ENCODE measurements at regions not wholly inside any gene's neighbourhood (a gene's known extent, or its start where the extent isn't known, plus 50 kb on each side); places are given as distances from the start of the nearest gene placed in this dataset. TPM values are rescaled to one million over a fixed set of nuclear protein-coding genes. Genes with fewer than 3 reads are reported as not detected.

GRCh38 chr2:123953846-123954245 lies 71.2 kb upstream of the CNTNAP5 start:
- DNase-seq = no peak
- H3K36me3 ChIP-seq (ENCODE audit: control insufficient read depth, insufficient read depth, low read length) = no peaks in the 10 kb centered on the region
- no peak overlapping the region for H3K23ac ChIP-seq (ENCODE audit: low read length)
- H3K4ac ChIP-seq (ENCODE audit: low read depth, low read length) = no peak overlapping the region
- no peak overlapping the region for H3K27ac ChIP-seq (ENCODE audit: low read depth, low read length)
- H3K79me2 ChIP-seq (ENCODE audit: control insufficient read depth, insufficient read depth, low read length) = no peaks in the 10 kb centered on the region
- H3K9ac ChIP-seq (ENCODE audit: low read length) = no peak overlapping the region
- no peaks in the 10 kb centered on the region for H3K27me3 ChIP-seq (ENCODE audit: insufficient read depth, low read length, poor library complexity)
- H4K8ac ChIP-seq (ENCODE audit: low read depth, low read length) = no peak overlapping the region
- H2BK5ac ChIP-seq (ENCODE audit: low read length) = no peak overlapping the region
- no peak overlapping the region for H3K4me3 ChIP-seq (ENCODE audit: low read length)
- no peak overlapping the region for H3K56ac ChIP-seq (ENCODE audit: low read length)
- H2BK120ac ChIP-seq (ENCODE audit: low read depth, low read length) = no peak overlapping the region
- H3K18ac ChIP-seq (ENCODE audit: low read length) = no peak overlapping the region
- H2BK15ac ChIP-seq (replicated peaks; ENCODE audit: low read depth) = no peak overlapping the region
- no peaks in the 10 kb centered on the region for H3K79me1 ChIP-seq (ENCODE audit: low read length)
- no peak overlapping the region for H4K5ac ChIP-seq (ENCODE audit: low read length)
- WGBS (ENCODE audit: extremely low coverage, insufficient coverage, low lambda C conversion rate) = no CpG with 5 or more reads among the region's 2 CpGs
- H2AK5ac ChIP-seq (ENCODE audit: low read length) = no peak overlapping the region
- no peak overlapping the region for H3K4me2 ChIP-seq (ENCODE audit: low read length)
- H3K4me1 ChIP-seq (ENCODE audit: control insufficient read depth, low read depth, low read length) = no peaks in the 10 kb centered on the region

GRCh38 chr2:123958011-123958410 lies 67.1 kb upstream of the CNTNAP5 start:
- no peaks in the 10 kb centered on the region for H3K27me3 ChIP-seq (ENCODE audit: insufficient read depth, low read length, poor library complexity)
- WGBS (ENCODE audit: extremely low coverage, insufficient coverage, low lambda C conversion rate) = no CpG with 5 or more reads among the region's 4 CpGs

DNA sequence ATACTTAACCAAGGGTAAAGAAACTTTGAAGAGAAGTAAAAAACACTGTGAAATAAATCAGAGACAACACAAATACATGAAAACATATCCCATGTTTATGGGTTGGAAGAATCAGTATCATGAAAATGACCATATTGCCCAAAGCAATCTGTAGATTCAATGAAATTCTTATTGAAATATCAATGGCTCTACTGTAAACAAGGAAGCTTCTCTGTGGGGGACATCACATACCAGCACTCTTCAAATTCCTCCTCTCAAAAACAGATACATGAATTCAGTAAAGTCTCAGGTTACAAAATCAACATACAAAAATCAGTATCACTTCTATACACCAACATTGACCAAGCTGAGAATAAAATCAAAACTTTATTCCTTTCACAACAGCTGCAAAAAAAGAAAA lies 63.5 kb upstream of the CNTNAP5 start:
- Histone ChIP-seq H3K27ac (ENCODE audit: low read depth, low read length) (no peak overlapping the region), H3K4me2 (ENCODE audit: low read length) (no peak overlapping the region)

More at GRCh38 chr2:123958011-123958410, 67.1 kb upstream of the CNTNAP5 start:
- H3K4me3 ChIP-seq (ENCODE audit: low read length) = no peak overlapping the region
- no peak overlapping the region for H3K23ac ChIP-seq (ENCODE audit: low read length)
- H3K4me2 ChIP-seq (ENCODE audit: low read length) = no peak overlapping the region
- H4K5ac ChIP-seq (ENCODE audit: low read length) = no peak overlapping the region
- H3K18ac ChIP-seq (ENCODE audit: low read length) = no peak overlapping the region
- no peaks in the 10 kb centered on the region for H3K79me2 ChIP-seq (ENCODE audit: control insufficient read depth, insufficient read depth, low read length)
- H3K27ac ChIP-seq (ENCODE audit: low read depth, low read length) = no peak overlapping the region
- H3K9ac ChIP-seq (ENCODE audit: low read length) = no peak overlapping the region
- no peaks in the 10 kb centered on the region for H3K4me1 ChIP-seq (ENCODE audit: control insufficient read depth, low read depth, low read length)
- H3K79me1 ChIP-seq (ENCODE audit: low read length) = no peaks in the 10 kb centered on the region
- H3K4ac ChIP-seq (ENCODE audit: low read depth, low read length) = no peak overlapping the region
- H2BK120ac ChIP-seq (ENCODE audit: low read depth, low read length) = no peak overlapping the region
- no peak overlapping the region for H2BK15ac ChIP-seq (replicated peaks; ENCODE audit: low read depth)
- H3K36me3 ChIP-seq (ENCODE audit: control insufficient read depth, insufficient read depth, low read length) = no peaks in the 10 kb centered on the region
- H2AK5ac ChIP-seq (ENCODE audit: low read length) = no peak overlapping the region
- H2BK5ac ChIP-seq (ENCODE audit: low read length) = no peak overlapping the region
- no peak overlapping the region for H4K8ac ChIP-seq (ENCODE audit: low read depth, low read length)
- H3K56ac ChIP-seq (ENCODE audit: low read length) = no peak overlapping the region
- DNase-seq = no peak

DNA sequence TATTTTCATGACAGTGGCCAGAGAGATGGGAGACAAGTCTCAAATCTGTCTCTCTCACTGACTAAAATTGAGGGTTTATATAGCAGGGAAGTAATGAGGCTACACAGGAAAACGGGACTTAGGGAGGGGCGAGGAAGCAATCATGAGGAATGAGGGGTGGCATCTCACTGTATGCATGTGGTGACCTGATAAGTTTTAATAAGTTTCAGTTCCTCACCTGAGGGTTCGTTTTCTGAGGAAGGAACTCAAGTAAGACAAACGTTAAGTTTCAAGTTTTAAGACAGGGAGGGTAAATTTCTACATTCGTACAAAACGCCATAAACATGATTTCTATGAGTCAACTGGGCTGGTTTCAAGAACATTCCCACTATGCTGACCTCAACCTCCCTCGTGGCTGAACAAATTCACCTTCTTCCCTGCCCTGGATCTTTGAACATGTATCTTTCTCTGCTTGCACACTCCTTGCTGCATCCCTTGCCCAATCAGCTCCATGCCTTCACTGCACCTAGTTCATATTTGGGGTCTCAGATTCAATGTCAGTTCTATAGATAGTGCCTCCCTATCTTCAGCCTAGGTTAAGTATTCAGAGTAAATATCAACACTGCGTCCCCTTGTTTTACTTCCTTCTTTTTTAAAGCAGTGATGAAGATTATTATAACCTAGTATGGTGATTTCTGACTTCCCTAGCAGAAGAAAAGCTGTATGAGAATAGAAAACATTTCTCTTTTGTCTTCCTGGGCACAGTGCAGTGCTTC lies 53.3 kb upstream of the CNTNAP5 start:
- Histone ChIP-seq H3K27me3 (ENCODE audit: insufficient read depth, low read length, poor library complexity) (no peaks in the 10 kb centered on the region), H2AK5ac (ENCODE audit: low read length) (no peak overlapping the region), H3K79me1 (ENCODE audit: low read length) (no peaks in the 10 kb centered on the region), H3K36me3 (ENCODE audit: control insufficient read depth, insufficient read depth, low read length) (no peaks in the 10 kb centered on the region), H3K79me2 (ENCODE audit: control insufficient read depth, insufficient read depth, low read length) (no peaks in the 10 kb centered on the region), H3K4me1 (ENCODE audit: control insufficient read depth, low read depth, low read length) (no peaks in the 10 kb centered on the region), H3K23ac (ENCODE audit: low read length) (no peak overlapping the region), H3K4me2 (ENCODE audit: low read length) (no peak overlapping the region), H4K8ac (ENCODE audit: low read depth, low read length) (no peak overlapping the region), H3K27ac (ENCODE audit: low read depth, low read length) (no peak overlapping the region), H2BK120ac (ENCODE audit: low read depth, low read length) (no peak overlapping the region), H2BK5ac (ENCODE audit: low read length) (no peak overlapping the region), H4K5ac (ENCODE audit: low read length) (no peak overlapping the region), H3K56ac (ENCODE audit: low read length) (no peak overlapping the region), H3K4me3 (ENCODE audit: low read length) (no peak overlapping the region), H3K9ac (ENCODE audit: low read length) (no peak overlapping the region), H3K4ac (ENCODE audit: low read depth, low read length) (no peak overlapping the region), H2BK15ac (replicated peaks; ENCODE audit: low read depth) (no peak overlapping the region), H3K18ac (ENCODE audit: low read length) (no peak overlapping the region)
- DNase-seq = no peak
- WGBS (ENCODE audit: extremely low coverage, insufficient coverage, low lambda C conversion rate) = no CpG with 5 or more reads among the region's 8 CpGs

More for the DNA sequence above, 63.5 kb upstream of the CNTNAP5 start:
- no peak overlapping the region for H3K9ac ChIP-seq (ENCODE audit: low read length)
- H3K56ac ChIP-seq (ENCODE audit: low read length) = no peak overlapping the region
- H3K23ac ChIP-seq (ENCODE audit: low read length) = no peak overlapping the region
- H3K4me3 ChIP-seq (ENCODE audit: low read length) = no peak overlapping the region
- H3K79me2 ChIP-seq (ENCODE audit: control insufficient read depth, insufficient read depth, low read length) = no peaks in the 10 kb centered on the region
- no peak overlapping the region for H4K5ac ChIP-seq (ENCODE audit: low read length)
- no peaks in the 10 kb centered on the region for H3K4me1 ChIP-seq (ENCODE audit: control insufficient read depth, low read depth, low read length)
- no peak overlapping the region for H2BK15ac ChIP-seq (replicated peaks; ENCODE audit: low read depth)
- H2BK5ac ChIP-seq (ENCODE audit: low read length) = no peak overlapping the region
- DNase-seq = peak; percentile 55
- H3K18ac ChIP-seq (ENCODE audit: low read length) = no peak overlapping the region
- H4K8ac ChIP-seq (ENCODE audit: low read depth, low read length) = no peak overlapping the region
- H3K79me1 ChIP-seq (ENCODE audit: low read length) = no peaks in the 10 kb centered on the region
- H3K36me3 ChIP-seq (ENCODE audit: control insufficient read depth, insufficient read depth, low read length) = no peaks in the 10 kb centered on the region
- H3K4ac ChIP-seq (ENCODE audit: low read depth, low read length) = no peak overlapping the region
- no peak overlapping the region for H2AK5ac ChIP-seq (ENCODE audit: low read length)
- H2BK120ac ChIP-seq (ENCODE audit: low read depth, low read length) = no peak overlapping the region
- no peaks in the 10 kb centered on the region for H3K27me3 ChIP-seq (ENCODE audit: insufficient read depth, low read length, poor library complexity)

Small RNA genes lying in the stretch of these regions (small RNA-seq; reads per million reads assigned to genes)
- gene AC064859.1 (ENCODE audit: insufficient read depth) = not detected

Measured in mesendoderm (in vitro differentiated cells).